GM19467 (cell line): ENCODE measurements at regions not wholly inside any gene's neighbourhood (a gene's known extent, or its start where the extent isn't known, plus 50 kb on each side); places are given as distances from the start of the nearest gene placed in this dataset.

Source experiments
- ATAC-seq: cut with Tn5 transposase; IDR thresholded peaks from one replicate; pipeline ENCODE4 v1.9.1; 2021; ENCODE audit warnings: mild to moderate bottlenecking, moderate library complexity; ENCODE audit not compliant: unreplicated experiment

DNA sequence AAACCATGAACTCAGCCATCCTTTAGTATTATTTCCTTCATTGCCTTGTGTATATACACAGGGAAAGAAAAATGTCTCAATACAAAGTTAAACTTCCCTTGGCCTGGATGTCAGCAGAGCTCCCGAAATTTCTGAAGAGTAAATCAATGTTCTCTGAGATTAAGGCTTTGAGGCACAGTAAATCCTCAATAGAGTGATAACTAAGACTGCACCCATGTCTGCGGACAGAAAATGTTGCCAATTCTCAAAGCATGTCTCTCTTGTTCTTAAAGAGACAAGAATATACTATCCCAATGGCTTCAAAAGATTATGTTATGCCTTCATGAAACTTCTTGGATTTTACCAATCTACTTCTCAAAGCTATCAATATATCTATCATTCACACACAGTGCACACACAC, 1196.7 kb upstream of the TENM4 start:
- ATAC-seq = no peak

DNA sequence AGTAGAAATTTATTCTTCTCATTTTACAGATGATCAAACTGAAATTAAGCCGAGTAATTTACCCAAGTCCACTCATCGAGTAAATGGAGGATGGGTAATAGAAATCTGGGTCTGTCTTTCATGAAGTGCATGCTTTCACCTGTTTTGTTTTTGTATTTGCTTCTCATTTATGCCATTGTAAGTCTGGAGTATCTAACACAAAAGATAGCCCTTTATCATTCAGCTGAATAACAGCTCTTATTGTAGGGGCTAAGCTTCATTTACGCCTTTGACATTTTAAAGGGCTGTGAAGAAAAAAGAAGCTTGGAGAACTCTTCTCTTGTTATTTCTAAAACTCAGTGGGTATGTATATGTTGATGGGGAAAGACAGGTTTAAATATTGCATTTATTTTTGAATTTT, 1196.2 kb upstream of the TENM4 start:
- no peak for ATAC-seq

DNA sequence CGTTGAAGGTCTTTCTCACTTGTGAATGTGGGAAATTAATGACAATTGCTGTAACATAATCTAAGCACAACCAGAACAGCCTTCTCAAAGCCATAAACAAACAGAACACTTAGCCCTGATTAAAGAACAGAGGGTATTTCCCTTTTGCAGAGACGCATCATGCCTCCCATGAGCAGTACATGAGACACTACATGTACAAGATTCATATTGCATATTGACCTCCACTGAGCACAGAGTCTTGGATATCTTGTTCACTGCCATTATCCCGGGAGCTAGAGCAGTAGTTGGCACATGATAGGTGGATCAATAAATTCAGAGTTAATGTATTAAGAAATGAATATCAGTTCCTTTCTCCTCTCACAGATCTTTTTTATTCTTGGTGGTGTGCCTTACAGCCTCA, 1194.3 kb upstream of the TENM4 start:
- no peak for ATAC-seq

DNA sequence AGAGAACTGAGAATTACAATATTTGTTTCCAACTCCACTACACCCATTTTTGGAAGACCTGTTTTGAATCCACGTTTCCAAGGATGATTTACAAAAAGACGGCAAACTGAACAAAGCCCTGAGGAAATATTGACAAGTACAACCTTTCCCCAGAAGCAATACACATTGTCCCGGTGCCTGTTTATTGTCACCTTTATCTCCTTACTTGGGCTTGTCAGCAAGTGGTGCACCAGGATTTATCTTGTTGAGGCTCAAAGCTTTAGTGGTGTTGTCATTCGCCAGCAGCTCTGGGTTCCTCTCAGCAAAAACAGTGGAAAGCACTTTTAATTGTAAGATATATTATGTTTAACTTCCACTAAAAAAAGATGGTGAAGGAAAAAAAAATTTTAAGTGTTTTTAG, 1191.9 kb upstream of the TENM4 start:
- no peak for ATAC-seq

DNA sequence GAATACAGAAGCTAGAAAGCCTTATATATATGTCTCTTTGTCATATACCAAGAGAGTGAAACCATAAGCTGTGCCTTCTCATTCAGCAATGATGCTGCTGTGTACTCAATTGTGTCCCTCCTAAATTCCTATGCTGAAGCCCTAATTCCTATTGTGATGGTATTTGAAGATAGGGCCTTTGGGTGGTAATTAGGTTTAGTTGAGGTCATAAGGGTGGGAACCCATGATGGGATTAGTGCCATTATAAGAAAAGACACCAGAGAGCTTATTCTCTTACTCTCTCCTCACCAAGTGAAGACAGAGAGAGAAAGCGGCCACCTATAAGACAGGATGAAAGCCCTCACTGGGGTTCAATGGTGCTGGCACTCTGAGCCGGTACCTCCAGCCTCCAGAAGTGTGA, 1191.3 kb upstream of the TENM4 start:
- no peak for ATAC-seq

DNA sequence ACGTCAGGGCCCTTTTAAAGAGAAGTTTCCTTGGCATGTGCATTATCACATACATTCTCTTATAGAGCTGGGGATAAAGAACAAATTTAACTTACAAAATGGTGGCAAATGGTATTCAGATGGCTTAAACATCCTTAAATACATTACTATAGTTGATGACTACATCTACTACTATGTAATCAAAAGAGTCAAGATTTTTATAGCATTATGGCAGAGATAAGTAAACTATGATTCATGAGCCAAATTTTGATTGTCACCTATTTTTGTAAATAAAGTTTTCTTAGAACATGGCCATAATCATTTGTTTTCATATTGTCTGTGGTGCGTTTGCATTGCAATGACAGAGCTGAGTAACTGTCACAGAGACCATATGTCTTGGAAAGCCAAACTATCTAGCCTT, 1188.6 kb upstream of the TENM4 start:
- no peak for ATAC-seq

DNA sequence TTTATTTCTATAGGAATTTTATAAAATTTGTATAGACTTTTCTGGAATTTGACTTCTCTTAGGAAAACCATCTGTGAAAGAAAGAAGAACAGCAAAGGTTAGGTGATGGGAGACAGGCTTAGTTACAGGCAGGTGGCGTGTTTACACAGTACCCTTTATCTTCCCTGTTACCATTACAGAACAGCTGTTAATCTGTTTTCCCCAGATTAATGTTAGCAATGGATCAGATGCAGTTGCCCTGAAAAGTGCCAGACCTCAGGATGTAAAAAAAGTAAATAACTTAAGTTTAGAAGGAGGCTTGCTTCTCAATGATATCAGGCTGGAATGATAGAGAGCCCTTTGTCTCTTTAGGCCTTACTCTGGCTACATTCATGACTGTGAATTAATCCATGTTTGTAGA, 1186.5 kb upstream of the TENM4 start:
- no peak for ATAC-seq

DNA sequence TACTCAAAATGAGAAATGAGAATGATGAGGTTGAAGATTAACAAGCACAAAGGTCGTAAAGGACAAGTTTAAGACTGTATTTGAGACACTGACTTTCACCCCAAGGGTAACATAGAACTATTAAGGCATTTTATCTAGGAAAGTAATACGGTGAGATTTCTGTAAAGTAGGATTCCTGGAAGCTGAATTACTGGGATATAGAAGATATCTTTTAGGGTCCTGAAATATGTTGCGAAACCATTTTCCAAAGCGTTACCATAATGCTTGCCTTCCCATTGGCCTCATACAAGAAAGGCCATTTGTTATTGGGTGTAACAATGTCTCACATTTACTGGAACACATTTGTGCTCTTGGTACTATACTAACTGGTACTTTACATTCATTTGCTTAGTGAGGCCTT, 1185.9 kb upstream of the TENM4 start:
- no peak for ATAC-seq

DNA sequence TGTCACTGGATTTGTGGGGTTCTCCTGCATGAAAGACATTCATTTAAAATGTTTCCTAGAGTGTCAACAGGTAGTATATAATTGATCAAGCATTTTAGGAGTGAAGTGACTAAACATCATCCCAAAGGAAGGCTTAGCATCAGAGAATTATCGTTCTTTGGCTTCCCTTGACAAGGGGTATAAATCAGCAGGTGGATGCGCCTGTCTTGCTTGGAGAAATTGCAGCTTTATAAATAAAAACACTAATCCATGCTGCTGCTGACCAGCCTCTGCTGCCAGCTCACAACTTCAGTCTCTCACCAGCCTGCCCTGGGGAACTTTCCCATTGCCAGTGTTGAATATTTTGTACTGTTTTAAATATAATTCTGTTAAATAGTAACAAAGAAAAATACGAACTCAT, 1184.7 kb upstream of the TENM4 start:
- no peak for ATAC-seq

DNA sequence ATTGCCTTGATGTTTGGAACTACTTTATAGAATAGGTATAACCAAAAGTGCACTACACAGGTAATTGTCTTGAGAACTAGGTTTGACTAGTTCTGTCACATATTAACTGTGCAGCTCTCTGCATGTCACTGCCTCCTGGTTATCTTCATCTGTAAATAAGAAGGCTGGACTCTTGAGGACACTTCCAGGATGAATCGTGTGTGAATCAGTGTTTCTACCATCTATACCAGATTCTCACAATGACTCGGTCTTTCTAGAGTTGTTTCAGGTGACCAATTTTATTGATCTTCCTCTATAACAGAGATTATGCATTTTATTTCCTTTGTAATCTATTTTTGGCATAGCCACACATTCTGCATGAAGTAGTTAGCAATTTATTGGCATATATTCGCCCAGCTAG, 1181.0 kb upstream of the TENM4 start:
- ATAC-seq = no peak

DNA sequence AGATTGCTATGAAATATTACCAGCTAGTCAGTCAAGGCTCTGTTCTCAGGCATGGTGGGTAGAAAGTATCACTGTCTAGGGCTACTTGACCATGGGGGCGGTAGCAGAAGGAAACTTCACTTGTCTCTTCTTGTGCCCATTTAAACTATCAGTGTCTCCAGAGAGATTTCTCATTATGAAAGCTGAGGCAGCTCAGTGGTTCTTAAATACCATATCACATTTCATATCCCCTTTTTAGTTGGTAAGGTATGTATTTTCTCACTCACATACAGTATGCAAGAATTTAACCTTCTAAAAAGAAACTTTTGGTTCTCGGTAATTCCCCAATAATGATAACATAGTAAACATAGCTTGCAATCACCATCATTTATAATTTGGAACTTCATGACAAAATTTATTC, 1180.0 kb upstream of the TENM4 start:
- ATAC-seq = no peak

DNA sequence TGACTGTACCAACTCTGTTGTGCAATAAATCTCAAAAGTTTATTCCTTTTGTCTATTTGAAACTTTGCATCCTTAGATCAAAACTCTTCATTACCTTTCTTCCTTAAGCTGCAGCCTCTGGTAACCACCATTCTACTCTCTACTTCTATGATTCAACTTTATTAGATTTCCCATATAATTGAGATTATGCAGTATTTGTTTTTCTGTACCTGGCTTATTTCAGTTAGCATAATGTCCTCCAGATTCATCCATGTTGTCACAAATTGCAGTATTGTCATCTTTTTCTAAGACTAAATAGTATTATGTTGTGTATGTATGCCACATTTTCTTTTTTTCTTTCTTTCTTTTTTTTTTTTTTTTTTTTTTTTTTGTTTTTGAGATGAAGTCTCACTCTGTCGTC, 1176.3 kb upstream of the TENM4 start:
- ATAC-seq = no peak

DNA sequence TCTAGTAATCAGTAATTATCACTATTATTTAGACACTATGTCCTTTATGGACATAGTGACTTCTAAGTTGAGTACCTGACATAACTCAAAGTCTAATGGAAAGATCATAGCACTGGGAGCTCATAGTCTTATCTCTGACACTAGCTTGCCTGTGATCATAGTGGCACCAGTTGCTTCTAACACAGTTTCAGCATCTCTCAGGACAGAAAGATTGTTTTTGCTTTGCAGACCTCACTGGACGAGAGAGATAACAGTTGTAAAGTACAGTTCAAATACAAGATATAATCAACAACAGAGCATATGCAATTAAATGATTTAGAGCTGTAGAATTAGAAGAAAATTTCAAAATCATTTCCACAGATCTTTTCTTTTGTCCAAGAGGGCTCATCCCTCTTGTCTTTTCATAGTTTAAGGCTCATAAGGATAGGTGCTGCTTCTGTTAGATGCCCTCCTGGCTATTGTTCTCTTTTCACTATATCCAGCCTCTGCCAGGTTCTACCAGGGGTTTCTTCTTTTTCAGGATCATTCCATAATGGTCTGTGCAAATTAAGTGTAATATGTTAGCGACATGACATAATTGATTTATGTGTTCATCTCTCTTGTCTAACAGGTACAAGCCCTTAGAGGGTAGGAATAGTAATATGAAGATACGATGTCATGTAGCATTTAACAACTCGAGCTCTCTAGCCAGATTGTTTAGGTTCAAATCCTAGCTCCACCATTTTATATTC, 1175.4 kb upstream of the TENM4 start:
- ATAC-seq = no peak

DNA sequence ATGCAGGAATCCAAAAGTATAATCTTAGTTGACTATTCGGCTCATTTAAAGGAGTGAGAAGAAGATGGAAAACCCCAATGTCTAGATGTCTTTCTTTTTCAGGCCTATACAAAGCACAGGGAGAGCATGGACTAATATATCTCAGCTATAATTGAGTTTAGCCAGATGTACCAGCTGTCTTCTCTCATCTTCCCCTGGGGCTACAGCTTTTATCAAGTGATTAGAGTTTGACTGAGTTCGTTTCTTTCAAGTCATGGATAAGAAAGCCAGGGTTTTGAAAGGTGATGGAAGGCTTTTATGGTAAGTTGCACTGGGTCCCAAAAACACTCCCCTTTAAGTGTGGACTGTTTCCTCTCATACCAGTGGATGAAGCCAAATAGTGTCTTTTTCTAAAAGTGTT, 1172.8 kb upstream of the TENM4 start:
- ATAC-seq = no peak

DNA sequence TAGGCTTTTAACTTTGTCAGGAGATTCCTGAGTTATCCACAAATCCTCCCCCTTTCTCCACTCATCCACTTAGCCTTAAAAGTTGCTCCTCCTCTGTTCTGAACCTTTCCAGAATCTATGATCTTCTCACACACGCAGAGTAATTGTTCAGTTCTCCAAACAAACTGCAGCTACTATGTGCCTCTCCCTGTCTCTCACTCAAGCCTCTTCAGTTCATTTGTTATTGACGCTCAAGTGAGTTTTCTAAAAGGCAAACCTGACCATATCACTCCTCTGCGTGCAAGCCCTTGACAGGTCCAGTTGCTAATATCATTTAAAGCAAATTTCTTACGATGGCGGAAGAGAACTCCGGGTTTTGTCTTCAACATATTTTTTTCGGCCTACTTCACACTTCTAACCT, 1169.7 kb upstream of the TENM4 start:
- no peak for ATAC-seq

DNA sequence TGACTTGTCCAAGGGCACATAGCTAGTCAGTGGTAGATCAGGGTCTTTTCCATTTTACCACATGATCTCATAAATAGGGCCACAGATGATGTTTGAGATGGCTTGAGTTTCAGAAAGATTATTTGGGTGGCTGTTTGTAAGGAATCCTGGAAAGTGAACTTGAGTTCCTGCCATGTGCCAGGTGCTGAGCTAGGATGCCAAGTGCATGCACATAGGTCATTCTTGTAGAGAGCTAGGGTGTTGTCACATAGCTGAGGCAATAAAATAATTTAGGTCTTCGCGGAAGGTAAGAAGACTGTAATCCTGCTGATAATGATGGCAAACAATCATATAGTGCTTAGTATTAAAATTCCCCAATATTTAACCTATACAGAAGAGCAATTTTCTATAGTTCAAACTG, 1162.6 kb upstream of the TENM4 start:
- ATAC-seq = no peak

DNA sequence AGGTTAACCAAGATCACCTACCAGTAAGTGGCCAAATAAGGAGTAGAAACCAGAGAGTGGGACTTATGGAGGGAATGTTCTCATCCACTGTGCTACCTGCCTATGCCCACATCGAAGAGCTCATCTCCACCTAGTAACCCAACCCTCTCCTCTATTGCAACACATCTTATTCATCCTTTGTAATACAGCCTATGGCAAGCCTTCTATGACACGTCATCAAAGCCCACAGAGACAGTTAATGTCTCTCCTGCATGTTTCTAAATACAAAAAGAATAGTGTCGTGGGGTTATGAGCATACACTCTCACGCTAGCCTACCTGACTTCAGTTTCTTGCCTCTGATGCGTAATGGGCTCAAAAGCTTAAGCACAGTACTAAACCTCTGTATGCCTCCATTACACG, 1158.1 kb upstream of the TENM4 start:
- ATAC-seq = no peak

DNA sequence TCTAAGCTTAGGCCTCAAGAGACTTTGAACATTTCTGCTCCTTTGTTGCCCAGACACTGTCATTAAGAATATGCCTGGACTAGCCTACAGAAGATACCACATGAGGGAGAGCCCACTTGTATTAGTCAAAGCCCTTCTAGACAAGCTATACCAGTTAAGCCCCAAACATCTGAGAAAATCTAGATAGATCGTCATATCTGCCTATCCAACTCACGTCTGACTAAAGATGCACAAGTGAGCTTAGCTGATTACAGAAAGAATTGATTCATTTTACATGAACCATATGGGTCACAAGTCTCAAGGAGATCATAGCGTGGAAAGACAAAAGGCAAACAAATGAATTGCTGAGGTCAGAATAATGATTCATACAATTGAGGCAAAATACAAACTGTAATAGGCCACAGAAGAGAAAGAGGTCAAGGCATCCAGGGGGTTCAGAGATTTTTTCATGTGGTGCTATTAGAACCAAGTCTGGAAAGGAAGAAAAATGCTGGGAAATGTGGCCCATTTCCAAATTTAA, 1155.5 kb upstream of the TENM4 start:
- ATAC-seq = no peak

DNA sequence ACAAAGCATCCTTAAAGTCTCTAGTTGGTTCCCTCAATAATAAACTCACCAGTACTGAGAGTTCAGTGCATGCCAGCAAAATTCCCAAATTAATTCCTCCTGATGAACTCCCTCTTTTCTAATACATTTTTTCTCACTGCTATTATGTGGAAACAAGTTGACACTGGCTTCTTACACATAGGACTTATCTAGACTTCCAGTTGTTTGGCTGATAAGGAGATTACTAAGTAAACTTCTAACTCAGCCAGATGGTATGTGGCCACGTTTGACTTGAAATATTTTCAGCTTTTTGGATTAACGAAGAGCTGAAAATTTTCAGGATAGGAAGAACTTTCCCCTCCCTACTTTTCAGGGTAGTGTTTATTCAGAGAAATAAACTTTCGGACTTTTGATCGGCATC, 1154.2 kb upstream of the TENM4 start:
- ATAC-seq = no peak

DNA sequence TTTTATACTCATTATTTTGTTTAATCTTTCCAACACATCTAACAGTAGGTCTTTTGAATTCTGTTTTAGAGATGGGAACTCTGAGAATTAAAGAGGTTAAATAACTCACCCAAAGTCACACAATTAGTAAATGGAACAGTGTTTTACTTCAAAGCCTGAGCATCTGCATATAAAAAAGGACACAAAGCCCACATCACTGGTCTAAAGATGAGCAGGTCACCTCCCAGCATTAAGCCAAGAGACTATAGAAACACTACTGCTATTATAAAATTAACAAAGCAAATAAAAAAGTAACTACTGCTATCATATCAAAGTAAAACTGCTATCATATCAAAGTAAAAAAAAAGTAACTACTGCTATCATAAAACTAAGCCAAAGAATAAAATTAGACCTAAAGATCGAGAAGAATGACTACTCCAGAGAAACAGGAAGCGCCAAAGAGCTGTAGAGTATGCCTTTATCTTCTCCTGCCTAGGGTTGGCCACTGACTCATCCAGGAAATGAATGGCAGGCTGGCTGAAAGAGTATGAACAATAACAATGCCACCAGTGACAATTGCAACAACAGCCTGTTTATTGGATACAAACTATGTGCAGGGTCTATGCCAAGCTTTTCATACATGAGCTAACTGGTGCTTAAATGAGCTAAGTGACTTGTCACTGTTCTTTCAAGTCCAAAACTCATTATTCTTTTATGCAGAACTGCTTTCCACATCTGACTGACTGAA, 1153.0 kb upstream of the TENM4 start:
- no peak for ATAC-seq

DNA sequence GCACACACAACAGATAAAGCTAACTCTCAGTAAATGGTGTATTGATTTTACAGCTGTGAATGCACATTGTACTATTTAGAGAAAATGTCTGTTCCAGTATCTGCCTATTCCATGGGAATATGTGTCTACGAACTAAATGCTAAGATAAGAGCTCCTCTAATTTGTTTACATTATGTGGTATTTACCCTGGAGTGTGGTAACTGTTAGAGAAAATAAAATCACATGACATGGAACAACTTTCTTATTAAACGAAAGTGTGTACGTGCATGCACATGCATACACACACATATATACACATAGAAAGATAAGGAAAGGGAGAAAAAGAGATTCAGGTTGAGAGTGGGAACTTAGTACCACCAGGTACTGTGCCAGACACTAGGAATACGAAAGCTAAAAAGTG, 1151.7 kb upstream of the TENM4 start:
- ATAC-seq = no peak

DNA sequence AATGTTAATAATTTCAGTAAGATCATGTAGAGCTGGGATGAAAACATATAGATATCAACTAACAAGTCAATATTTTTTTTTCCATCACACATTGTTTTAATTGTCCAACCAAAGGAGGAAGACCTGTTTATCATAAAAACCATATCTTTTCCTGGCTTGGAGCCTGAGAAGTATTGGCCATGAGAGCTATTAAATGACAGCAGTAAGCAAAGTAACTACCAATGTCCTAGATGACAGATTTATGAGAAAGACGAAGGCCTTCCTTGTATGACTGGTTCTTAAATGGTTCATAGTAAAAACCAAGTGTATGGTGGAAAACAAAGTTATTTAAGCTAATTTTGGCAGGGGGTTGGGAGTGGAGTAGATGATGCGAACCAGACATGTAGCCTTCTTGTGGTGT, 1147.1 kb upstream of the TENM4 start:
- no peak for ATAC-seq

DNA sequence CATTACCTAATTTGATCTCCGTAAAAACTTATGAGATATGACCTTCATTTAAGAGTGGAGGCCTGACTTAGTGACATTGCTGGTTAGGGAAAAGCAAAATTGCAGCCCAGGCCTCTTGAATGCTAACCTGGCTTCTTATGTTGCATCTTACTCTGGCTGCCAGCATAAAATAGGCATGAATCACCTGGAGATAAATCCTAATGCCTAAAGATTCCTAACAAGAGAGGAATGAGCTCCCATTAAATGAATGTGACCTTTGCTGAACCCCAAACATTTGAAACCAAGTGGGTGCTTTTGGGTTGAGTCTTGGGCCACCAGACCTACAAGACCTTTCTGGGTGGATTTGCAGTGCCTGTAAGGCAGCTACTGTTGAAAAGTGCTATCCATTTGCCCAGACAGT, 1145.6 kb upstream of the TENM4 start:
- ATAC-seq = no peak
